ENCODE measurements at regions not wholly inside any gene's neighbourhood (a gene's known extent, or its start where the extent isn't known, plus 50 kb on each side); places are given as distances from the start of the nearest gene placed in this dataset.
A peak's percentile ranks its signal among the peaks of the same experiment; 100 is the strongest.

GRCh38 chr9:91117959-91118703 is 243.6 kb downstream of the AUH start:
- H2AFZ ChIP-seq = peak overlapping the region; percentile 96
- Mint-ChIP-seq H3K9me3 (peaks cover 12% of the 10 kb centered on the region), H3K4me3 (0 out of 3 replicates have a peak overlapping the region, but pooled peaks have one; percentile 30), H3K27me3 (ENCODE audit: insufficient read depth, low read depth, poor library complexity) (no peaks in the 10 kb centered on the region), H3K4me1 (peaks cover 24% of the 10 kb centered on the region), H3K27ac (peak overlapping the region; percentile 67; the same call in 1 of the 2 replicates), H3K36me3 (ENCODE audit: low read depth) (peaks cover 3% of the 10 kb centered on the region; the same call in 2 of the 3 replicates)
- no peaks in the 10 kb centered on the region for H3K36me3 ChIP-seq (ENCODE audit: insufficient read depth)
- TF ChIP-seq ZNF462 (CRISPR knock-in tag; IDR thresholded peaks at IDR 0.05) (no peak), ZNF331 (CRISPR knock-in tag; IDR thresholded peaks at IDR 0.05; ENCODE audit: low read depth) (no peak), EZH2phosphoT487 (IDR thresholded peaks at IDR 0.05; ENCODE audit: unreplicated experiment) (no peak), NANOG (IDR thresholded peaks at IDR 0.05; ENCODE audit: borderline replicate concordance) (no peak), POLR2AphosphoS5 (IDR thresholded peaks at IDR 0.05; ENCODE audit: low read depth) (no peak), CTCF (conservative IDR thresholded peaks at IDR 0.05; ENCODE audit: low read depth in 2 of 2) (no peak), JUNB (IDR thresholded peaks at IDR 0.05; ENCODE audit: unreplicated experiment) (no peak), EZH2 (IDR thresholded peaks at IDR 0.05; ENCODE audit: low read depth, unreplicated experiment) (no peak), ZNF114 (CRISPR knock-in tag; IDR thresholded peaks at IDR 0.05) (no peak), STAT1 (IDR thresholded peaks at IDR 0.05; ENCODE audit: unreplicated experiment) (no peak), REST (IDR thresholded peaks at IDR 0.05; ENCODE audit: unreplicated experiment) (no peak), CREB1 (CRISPR knock-in tag; IDR thresholded peaks at IDR 0.05; ENCODE audit: low read depth) (no peak), ETS1 (IDR thresholded peaks at IDR 0.05) (no peak)
- H3K4me1 ChIP-seq (ENCODE audit: insufficient read depth) = peaks cover 18% of the 10 kb centered on the region
- ATAC-seq (peak; percentile 96), DNase-seq (ENCODE audit: low spot score) (peak; percentile 84)
- no peaks in the 10 kb centered on the region for H3F3A ChIP-seq (replicated peaks; ENCODE audit: low read depth)
- H3K79me2 ChIP-seq (replicated peaks; ENCODE audit: insufficient read depth) = no peaks in the 10 kb centered on the region
- peak overlapping the region; percentile 60 for H3K4me2 ChIP-seq
- H3K9me2 ChIP-seq (ENCODE audit: insufficient read depth) = no peaks in the 10 kb centered on the region
- H4K20me1 ChIP-seq (replicated peaks; ENCODE audit: insufficient read depth) = no peaks in the 10 kb centered on the region
- no peak overlapping the region for H3K27ac ChIP-seq (ENCODE audit: low read depth)
- H3K4me3 ChIP-seq = peak overlapping the region; percentile 29; the same call in 1 of the 2 replicates
- no peaks in the 10 kb centered on the region for H3K27me3 ChIP-seq (ENCODE audit: insufficient read depth)
